Kasumi-1 (cell line): ENCODE measurements at regions not wholly inside any gene's neighbourhood (a gene's known extent, or its start where the extent isn't known, plus 50 kb on each side); places are given as distances from the start of the nearest gene placed in this dataset.

Experiments used
- DNase-seq, 2 experiments: peaks; one replicate each; lab custom pipeline; 2025; lab: John Stamatoyannopoulos, UW

GRCh38 chr5:119789406-119790117 is 160.2 kb downstream of the FAM170A start:
- no peak for DNase-seq

GRCh38 chr5:119792161-119792799 is 162.9 kb downstream of the FAM170A start:
- DNase-seq, result no peak

DNA sequence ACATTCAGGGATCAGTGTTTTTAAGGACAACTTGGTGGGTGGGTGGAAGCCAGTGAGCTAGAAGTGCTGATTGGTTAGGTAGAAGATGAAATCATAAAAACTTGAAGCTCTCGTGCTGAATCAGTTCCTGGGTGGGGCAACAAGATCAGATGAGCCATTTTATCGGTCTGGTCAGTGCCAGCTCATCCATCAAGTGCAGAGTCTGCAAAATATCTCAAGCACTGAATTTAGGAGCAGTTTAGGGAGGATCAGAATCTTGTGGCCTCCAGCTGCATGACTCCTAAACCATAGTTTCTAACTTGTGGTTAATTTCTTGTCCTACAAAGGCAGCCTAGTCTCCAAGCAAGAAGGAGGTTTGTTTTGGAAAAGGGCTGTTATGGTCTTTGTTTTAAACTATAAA is 166.4 kb downstream of the FAM170A start:
- DNase-seq, result no peak

DNA sequence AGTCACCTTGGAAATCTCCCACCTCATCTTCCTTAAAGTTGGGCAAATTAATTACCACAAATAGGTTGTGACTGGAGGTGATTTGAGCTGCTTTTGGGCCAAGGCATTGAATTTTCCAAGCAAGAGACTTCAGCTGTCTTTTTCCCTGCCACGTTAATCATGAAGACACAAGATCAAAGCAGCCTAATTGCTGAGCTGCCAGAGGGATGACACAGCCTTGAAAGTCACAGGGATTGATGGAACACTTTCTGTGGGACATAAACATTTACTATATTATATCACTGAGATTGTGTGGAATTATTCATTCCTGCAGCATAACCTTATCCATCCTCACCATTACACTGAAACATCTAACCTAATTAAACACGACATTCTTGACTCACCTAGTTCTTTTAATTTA is 172.2 kb downstream of the FAM170A start:
- DNase-seq, result no peak

DNA sequence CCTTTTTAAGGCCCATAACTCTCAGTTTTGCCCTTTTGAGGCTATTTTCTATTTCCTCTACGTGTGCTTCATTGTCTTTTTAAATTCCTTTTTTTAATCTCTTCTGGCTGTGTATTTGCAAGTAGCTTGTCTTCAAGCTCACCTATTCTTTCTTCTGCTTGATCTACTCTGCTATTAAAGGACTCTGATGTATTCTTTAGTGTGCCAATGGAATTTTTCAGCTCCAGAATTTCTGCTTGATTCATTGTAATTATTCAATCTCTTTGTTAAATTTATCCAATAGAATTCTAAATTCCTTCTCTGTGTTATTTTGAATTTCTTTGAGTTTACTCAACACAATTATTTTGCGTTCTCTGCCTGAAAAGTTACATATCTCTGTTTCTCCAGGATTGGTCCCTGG is 178.7 kb downstream of the FAM170A start:
- DNase-seq, result no peak

DNA sequence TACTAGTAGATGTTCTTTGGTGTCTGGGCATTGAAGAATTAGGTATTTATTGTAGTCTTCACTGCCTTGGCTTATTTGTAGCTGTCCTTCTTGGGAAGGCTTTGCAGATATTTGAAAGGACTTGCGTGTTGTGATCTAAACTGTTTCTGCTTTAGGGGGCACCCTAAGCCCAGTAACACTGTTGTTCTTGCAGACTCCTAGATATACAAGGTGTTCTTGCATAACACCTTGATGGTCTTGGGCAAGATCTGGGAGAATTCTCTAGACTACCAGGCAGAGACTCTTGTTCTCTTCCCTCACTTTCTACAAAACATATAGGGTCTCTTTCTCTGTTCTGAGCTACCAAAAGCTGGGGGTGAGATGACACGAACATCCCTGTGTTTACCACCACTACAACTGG is 179.1 kb downstream of the FAM170A start:
- DNase-seq, result no peak

GRCh38 chr5:119810217-119810616 is 180.9 kb downstream of the FAM170A start:
- DNase-seq, result no peak

DNA sequence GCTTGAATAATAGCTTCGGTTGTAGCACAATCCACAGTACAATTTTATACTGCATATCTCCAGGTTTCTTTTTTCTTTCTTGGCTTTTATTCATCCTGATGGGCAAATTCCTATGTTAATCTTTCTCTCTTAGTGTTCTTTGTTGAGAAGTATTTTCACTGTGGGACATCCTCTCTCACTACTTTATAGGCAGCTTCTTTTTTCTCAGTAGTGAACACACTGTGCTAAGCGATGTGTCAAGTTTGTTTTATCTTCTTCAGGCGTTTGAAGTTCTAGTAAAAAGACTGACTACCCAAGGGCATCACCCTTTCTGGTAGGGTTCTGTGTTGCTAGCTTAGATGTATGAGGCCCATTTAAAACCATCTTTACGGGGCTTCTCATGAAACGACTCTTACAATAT is 182.1 kb downstream of the FAM170A start:
- DNase-seq, result no peak

DNA sequence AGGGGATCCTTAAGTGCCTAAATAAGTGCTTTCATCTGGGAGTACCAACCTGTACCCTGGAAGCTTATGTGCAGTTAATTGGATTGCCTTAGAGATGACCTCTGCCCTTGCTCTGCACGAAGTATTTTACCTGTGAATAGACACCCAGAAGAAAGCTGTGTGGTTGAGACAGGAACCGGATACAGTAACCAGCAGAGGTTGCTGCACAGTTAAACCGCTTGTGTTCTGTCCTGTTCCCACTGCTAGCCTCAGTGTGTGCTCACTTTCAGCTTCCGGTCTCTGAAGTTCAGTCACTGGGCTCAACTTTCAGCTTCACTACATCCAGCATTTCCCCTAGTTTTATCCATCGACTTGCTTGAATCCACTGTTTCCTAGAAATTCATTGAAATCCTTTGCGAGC is 185.3 kb downstream of the FAM170A start:
- no peak for DNase-seq

DNA sequence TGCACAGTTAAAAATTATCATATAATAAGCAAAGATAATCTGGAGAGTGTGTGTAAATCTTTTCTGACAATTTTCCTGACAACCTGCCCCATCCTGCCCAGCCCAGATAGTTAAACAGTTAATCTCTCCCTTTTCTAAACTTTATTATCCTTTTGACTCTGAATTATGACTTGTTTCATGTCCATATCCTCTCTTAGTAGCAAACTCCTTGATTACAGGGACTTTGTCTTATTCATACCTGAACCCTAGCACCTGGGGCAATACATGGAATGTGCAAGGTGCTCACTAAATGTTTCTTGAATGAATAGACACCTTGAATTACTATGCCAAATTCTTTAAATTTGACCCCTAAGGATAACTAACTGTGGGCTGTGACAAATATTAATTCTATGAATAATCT is 186.7 kb downstream of the FAM170A start:
- no peak for DNase-seq

DNA sequence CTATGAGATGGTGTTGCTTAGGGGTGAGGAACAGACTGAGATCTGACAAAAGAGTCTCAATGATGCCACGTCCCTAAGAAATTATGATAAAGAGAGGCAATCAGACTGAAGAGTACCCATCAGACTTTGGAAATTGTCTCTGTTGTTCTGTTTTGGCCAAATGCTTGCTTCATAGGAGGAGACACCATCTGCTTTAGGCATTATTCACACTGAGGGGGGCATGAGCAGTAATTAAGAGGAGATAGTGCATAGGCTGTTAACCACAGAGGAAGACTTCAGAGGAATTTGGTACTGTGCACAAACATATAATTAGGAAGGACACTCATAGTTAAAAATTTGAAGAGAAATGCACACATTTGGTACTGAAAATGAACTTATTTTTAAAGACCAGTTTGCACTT is 190.7 kb downstream of the FAM170A start:
- DNase-seq, result no peak

DNA sequence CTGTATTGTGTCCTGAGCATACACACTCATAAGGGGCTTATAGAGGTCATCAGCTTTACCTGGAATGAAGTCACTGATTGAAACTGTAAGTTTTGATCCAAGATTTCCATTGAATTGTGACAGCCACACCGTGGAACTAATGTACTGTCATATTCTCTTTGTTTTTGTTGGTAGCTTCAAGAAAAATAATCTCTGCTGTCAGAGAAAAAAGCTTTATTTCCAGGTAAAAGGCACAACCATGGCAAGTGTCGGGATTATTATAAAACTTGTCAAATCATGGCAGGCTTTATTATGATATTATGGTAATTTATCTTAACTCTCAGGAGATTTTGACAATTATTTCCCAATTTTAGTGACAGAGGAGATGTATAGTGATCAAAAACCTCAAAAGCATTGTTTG is 191.2 kb downstream of the FAM170A start:
- DNase-seq, result no peak

- no peak for DNase-seq
These were observed 199.2 kb downstream of the FAM170A start for GRCh38 chr5:119828541-119828940.

GRCh38 chr5:119829341-119829740 is 200.0 kb downstream of the FAM170A start:
- DNase-seq, result no peak

GRCh38 chr5:119833176-119833575 is 203.8 kb downstream of the FAM170A start:
- DNase-seq, result no peak

GRCh38 chr5:119840175-119840574 is 210.8 kb downstream of the FAM170A start:
- no peak for DNase-seq

- no peak for DNase-seq
These were observed 222.8 kb downstream of the FAM170A start for GRCh38 chr5:119852140-119852539.

- no peak for DNase-seq
These were observed 231.1 kb downstream of the FAM170A start for GRCh38 chr5:119860463-119860862.

- no peak for DNase-seq
These were observed 233.3 kb downstream of the FAM170A start for GRCh38 chr5:119862619-119863018.

GRCh38 chr5:119864286-119864685 is 234.9 kb downstream of the FAM170A start:
- no peak for DNase-seq

DNA sequence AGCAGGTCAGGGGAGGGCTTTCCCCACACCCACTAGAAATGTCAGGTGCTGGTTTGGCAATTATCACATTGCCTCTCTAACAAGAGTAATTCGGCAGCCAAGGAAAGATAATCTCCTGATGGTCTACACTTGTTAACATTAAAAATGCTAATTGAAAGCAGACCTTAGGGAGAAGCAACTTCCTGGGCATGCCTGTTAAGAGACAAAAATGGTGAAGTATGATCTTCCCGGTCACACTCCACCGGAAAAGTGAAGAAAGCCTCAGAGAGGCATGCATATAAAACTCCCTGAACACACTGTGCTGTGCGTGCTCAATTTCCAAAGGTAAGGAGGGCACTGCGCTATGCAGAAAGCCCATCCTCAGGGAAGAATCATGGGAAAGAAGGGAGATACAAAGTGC is 244.3 kb downstream of the FAM170A start:
- no peak for DNase-seq

DNA sequence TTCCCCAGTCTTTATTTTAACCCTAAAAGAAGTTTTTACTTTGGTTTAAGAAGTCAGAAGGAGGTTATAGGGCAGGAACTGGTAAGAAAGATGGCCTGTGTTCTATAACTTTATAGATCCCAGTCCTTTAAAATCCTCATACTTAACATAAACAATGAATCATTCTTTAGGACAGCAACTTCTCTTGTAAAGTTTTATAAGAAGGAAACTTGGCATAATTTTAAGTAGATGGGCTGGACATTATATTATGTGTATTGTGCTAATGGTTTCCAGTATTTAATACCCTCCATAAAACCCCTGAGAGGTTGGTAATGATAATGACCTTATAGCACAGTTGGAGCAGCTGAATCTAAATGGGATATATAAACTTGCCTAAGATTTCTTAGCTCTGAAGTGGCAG is 247.2 kb downstream of the FAM170A start:
- DNase-seq, result no peak

DNA sequence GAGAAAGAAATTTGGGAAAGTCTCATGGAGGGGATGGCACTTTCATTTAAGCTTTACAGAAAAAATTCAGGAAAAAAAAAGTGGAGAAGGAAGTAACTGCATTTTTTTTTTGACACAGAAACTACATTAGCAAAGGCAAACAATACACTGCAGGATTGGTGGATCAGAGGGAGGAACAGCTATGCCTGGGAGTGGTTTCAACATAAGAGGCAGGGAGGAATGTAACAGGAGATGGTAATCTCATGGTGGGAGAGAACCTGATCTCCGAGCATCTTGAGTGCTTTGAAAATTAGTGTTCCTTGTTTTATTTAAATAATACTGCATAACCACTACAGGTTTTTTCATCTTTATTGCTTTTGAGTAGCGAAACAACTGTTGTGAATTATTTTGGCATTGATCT is 249.4 kb downstream of the FAM170A start:
- no peak for DNase-seq

DNA sequence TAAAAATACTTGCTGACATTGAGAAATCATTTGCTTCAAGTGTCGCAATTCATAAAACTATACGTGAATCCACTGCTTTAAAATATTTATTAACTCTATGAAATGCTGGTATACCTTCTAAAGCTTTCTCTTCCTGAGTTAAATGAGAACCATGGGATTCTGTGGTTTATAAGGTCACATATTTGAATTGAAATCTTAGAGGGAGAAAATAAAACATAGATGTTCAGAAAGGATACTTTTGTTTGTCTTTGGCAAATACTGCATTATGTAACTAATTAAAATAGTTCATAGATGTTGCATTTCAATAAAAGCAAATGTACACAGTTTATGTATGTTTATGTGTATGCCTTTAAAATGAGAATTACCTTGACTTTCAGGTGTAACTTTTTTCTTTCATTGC is 250.1 kb downstream of the FAM170A start:
- DNase-seq, result no peak
